RWPE2 (cell line): ENCODE measurements at regions not wholly inside any gene's neighbourhood (a gene's known extent, or its start where the extent isn't known, plus 50 kb on each side); places are given as distances from the start of the nearest gene placed in this dataset.

Source experiments
- ATAC-seq: fragments of 200-7000 bp; cut with Tn5 transposase; 3 replicates; pipeline ENCODE4 v1.9.1; 2021; ENCODE audit warnings: low read depth
- DNase-seq: peaks from one replicate; pipeline ENCODE4 v3.0.0-alpha.2; 2020; ENCODE audit warnings: low spot score
- H3K27ac ChIP-seq: fragments of 450-650 bp; 2 replicates; pipeline ENCODE4 v1.5.1; 2017; ENCODE audit warnings: mild to moderate bottlenecking; ENCODE audit not compliant: poor library complexity, severe bottlenecking
- H3K27me3 ChIP-seq: fragments of 250-450 bp; sonication (Bioruptor Pico); 2 replicates; pipeline ENCODE4 v1.5.1; 2021; ENCODE audit warnings: mild to moderate bottlenecking, moderate library complexity; ENCODE audit not compliant: insufficient read depth, poor library complexity, severe bottlenecking
- H3K36me3 ChIP-seq: fragments of 250-450 bp; sonication (Bioruptor Pico); 2 replicates; pipeline ENCODE4 v1.5.1; 2020; ENCODE audit warnings: low read depth, mild to moderate bottlenecking, moderate library complexity
- H3K4me1 ChIP-seq: fragments of 250-450 bp; sonication (Bioruptor Pico); 2 replicates; pipeline ENCODE4 v1.5.1; 2021; ENCODE audit warnings: mild to moderate bottlenecking, moderate library complexity; ENCODE audit not compliant: insufficient read depth, poor library complexity, severe bottlenecking
- H3K4me3 ChIP-seq: fragments of 250-450 bp; sonication (Bioruptor Pico); 2 replicates; pipeline ENCODE4 v1.5.1; 2021; ENCODE audit warnings: mild to moderate bottlenecking, moderate library complexity; ENCODE audit not compliant: severe bottlenecking
- H3K9me3 ChIP-seq: fragments of 250-450 bp; sonication (Bioruptor Pico); 2 replicates; pipeline ENCODE4 v1.5.1; 2021; ENCODE audit warnings: mild to moderate bottlenecking, moderate library complexity; ENCODE audit not compliant: severe bottlenecking
- TF ChIP-seq, protein P1 (sequence below): fragments of 450-650 bp; IDR thresholded peaks from one replicate; pipeline ENCODE4 v1.5.1; 2017; ENCODE audit warnings: mild to moderate bottlenecking, moderate library complexity; ENCODE audit not compliant: poor library complexity, severe bottlenecking

DNA sequence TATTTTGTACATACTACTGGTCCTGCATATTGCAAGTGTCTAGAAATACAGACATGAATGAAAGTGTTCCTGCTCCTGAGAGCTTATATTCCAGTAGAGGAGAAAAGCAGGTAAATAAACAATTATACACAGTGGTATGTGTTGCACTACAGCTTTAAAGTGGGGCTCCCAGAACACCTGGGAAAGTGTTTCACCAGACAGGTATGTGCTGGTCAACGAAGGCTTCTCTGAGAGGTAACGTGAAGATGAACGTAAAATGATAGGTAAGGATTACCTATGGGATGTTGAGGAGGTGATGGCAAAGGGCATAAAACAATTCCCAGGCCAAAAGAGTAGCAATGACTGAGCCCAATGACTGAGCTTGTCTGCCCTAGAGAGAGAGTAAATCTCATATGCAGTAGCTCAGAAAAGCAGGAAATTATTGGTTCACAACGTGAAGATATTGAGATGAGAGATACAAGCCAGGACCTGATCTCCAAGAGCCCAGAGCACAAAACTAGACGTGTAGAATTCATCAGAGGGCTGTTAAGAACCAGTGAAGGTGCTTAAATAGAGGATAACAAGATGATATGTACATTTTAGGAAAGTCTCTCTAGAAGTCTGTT is 459.1 kb upstream of the BCHE start:
- ATAC-seq: peak; percentile 53; the same call in 1 of the 3 replicates
- TF ChIP-seq, protein P1, sequence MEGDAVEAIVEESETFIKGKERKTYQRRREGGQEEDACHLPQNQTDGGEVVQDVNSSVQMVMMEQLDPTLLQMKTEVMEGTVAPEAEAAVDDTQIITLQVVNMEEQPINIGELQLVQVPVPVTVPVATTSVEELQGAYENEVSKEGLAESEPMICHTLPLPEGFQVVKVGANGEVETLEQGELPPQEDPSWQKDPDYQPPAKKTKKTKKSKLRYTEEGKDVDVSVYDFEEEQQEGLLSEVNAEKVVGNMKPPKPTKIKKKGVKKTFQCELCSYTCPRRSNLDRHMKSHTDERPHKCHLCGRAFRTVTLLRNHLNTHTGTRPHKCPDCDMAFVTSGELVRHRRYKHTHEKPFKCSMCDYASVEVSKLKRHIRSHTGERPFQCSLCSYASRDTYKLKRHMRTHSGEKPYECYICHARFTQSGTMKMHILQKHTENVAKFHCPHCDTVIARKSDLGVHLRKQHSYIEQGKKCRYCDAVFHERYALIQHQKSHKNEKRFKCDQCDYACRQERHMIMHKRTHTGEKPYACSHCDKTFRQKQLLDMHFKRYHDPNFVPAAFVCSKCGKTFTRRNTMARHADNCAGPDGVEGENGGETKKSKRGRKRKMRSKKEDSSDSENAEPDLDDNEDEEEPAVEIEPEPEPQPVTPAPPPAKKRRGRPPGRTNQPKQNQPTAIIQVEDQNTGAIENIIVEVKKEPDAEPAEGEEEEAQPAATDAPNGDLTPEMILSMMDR: no peak
- H3K36me3 ChIP-seq: no peaks in the 10 kb centered on the region
- H3K9me3 ChIP-seq: no peaks in the 10 kb centered on the region
- H3K27ac ChIP-seq: no peak overlapping the region
- no peaks in the 10 kb centered on the region for H3K27me3 ChIP-seq
- DNase-seq: no peak
- H3K4me3 ChIP-seq: no peak overlapping the region
- H3K4me1 ChIP-seq: no peaks in the 10 kb centered on the region

DNA sequence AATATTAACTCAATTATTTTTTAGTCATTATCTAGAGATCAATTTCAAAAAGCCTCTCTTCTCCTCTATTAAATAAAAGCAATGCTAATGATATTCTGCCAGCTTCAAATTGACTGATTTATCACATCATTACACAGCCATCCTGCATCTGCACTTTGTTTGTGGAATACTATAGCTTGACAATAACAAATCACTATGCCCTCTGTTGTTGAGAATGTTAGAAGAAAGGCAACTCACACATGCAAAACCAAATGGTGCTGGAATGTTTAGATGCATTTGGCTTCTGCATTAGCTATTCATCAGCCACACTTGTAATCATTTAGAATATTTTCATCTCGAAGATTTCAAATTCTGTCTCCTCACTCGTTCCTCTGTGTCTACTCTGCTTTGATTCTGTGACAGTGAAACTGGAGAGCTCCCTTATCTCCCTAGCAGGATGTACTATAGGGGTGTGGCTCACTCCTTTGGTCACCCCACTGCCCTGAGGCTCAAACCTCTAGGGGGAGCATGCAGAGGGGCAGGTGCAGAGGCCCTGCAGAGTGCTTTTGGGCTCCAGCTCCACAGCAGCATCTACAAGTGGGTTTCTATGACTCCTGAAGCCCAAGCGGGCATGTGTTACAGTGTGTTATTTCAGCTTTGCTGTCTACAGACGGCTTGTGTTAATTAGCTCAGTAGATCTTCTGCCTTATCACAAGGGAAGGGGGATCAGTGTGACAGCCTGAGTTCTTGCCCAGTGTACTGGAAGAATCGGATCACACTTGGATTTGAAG is 454.1 kb upstream of the BCHE start:
- no peaks in the 10 kb centered on the region for H3K27me3 ChIP-seq
- TF ChIP-seq, protein P1: no peak
- DNase-seq: no peak

DNA sequence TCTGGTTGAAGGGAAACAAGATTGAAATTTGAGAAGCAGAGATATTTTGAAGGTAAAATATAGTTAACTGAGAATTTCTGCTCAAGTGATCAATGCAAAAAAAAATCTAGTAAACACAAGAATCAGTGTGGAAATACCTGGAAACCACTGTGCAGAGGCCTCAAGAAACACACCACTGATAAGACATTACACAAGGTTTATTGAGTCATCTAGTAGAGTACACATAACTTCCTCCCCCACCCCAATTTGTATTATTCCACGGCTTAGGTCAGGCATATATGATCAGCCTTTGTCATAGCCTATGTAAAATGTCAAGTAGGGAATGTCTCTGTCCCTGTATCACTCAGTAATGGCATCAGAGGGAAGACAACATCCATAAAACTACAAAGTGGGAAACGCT is 447.8 kb upstream of the BCHE start:
- H3K4me3 ChIP-seq: no peak overlapping the region
- H3K36me3 ChIP-seq: no peaks in the 10 kb centered on the region
- H3K27ac ChIP-seq: peak overlapping the region; percentile 33
- H3K9me3 ChIP-seq: no peaks in the 10 kb centered on the region
- no peak for DNase-seq
- TF ChIP-seq, protein P1: no peak
- H3K4me1 ChIP-seq: peaks cover 21% of the 10 kb centered on the region
- ATAC-seq: peak; percentile 93
- no peaks in the 10 kb centered on the region for H3K27me3 ChIP-seq

More for the DNA sequence above, 454.1 kb upstream of the BCHE start:
- Histone ChIP-seq H3K9me3 (no peaks in the 10 kb centered on the region), H3K4me1 (no peaks in the 10 kb centered on the region), H3K36me3 (no peaks in the 10 kb centered on the region), H3K4me3 (no peak overlapping the region), H3K27ac (no peak overlapping the region)
- ATAC-seq: no peak

DNA sequence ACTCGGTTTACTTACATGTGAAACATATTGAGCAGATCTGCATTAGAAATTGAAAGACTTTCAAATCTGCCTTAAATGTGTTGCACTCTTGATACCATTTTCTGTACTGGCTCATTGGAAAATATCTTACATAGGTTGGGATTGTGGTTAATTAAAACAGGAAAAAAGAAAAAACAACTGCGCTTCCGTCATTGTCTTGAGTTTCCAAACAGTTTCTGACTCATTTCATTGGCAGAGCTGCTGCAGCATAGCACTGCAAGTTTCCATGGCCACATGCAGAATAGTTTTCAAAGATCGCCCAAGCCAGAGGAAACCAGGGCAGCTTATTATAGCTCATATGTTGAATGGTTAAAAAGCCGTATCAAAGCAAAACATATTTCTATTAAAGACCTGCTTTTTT is 446.6 kb upstream of the BCHE start:
- Histone ChIP-seq H3K4me1 (peaks cover 21% of the 10 kb centered on the region), H3K36me3 (no peaks in the 10 kb centered on the region), H3K9me3 (no peaks in the 10 kb centered on the region), H3K4me3 (no peak overlapping the region), H3K27me3 (no peaks in the 10 kb centered on the region), H3K27ac (no peak overlapping the region)
- ATAC-seq: peak; percentile 89
- TF ChIP-seq, protein P1: no peak
- no peak for DNase-seq

DNA sequence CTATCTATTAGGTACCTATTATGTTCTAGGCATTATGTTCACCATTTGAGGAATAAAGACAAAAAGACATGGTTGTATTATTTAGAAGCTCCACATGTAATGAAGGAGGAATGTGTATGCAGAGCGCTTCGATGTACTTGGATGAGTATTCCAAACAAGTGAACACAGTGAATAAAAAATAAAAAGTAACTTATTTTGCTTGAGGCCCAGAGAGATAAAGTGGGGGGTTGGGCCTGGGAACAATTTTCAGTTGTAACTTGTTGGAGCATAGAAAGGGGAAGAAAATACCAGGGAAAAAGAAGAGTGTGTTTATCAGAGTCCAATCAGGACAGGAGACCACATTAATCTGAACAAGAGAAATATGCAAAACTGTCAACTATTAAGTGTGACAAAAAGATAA is 445.7 kb upstream of the BCHE start:
- ATAC-seq: no peak
- Histone ChIP-seq H3K27ac (no peak overlapping the region), H3K27me3 (no peaks in the 10 kb centered on the region), H3K4me3 (no peak overlapping the region), H3K36me3 (no peaks in the 10 kb centered on the region), H3K4me1 (peaks cover 21% of the 10 kb centered on the region), H3K9me3 (no peaks in the 10 kb centered on the region)
- TF ChIP-seq, protein P1: no peak
- DNase-seq: no peak
